Calu3 (cell line): ENCODE measurements at regions not wholly inside any gene's neighbourhood (a gene's known extent, or its start where the extent isn't known, plus 50 kb on each side); places are given as distances from the start of the nearest gene placed in this dataset.

ENCODE experiments used
- BruUV-seq: library from RNA; stranded (reverse); fragments of 400-500 nt; replicated peaks from 2 replicates; lab custom pipeline; 2021; lab: Mats Ljungman, UMichigan
- CTCF ChIA-PET: fragments of 300-600 bp; sonication (Branson Sonifier 250); formaldehyde crosslinking; loops from one replicate; lab custom pipeline; 2022; ENCODE audit warnings: antibody characterized with exemption; lab: Charles Lee
- DNase-seq: peaks from one replicate; pipeline ENCODE4 v3.0.0; 2022
- H3K27ac Mint-ChIP-seq: one replicate; pipeline ENCODE4 v1.8.0; 2022; ENCODE audit warnings: mixed read lengths; ENCODE audit not compliant: unreplicated experiment
- H3K27me3 Mint-ChIP-seq: one replicate; pipeline ENCODE4 v1.8.0; 2022; ENCODE audit warnings: mixed read lengths; ENCODE audit not compliant: unreplicated experiment
- H3K36me3 Mint-ChIP-seq: one replicate; pipeline ENCODE4 v1.8.0; 2022; ENCODE audit warnings: mild to moderate bottlenecking, moderate library complexity, mixed read lengths; ENCODE audit not compliant: insufficient read depth, unreplicated experiment
- H3K4me1 Mint-ChIP-seq: one replicate; pipeline ENCODE4 v1.8.0; 2022; ENCODE audit warnings: mild to moderate bottlenecking, low read depth, mixed read lengths; ENCODE audit not compliant: unreplicated experiment
- H3K4me3 Mint-ChIP-seq: one replicate; pipeline ENCODE4 v1.8.0; 2022; ENCODE audit warnings: mild to moderate bottlenecking, low read depth, moderate library complexity, mixed read lengths; ENCODE audit not compliant: unreplicated experiment
- H3K9me3 Mint-ChIP-seq: one replicate; pipeline ENCODE4 v1.8.0; 2022; ENCODE audit warnings: low read depth, mixed read lengths; ENCODE audit not compliant: unreplicated experiment
- intact Hi-C: fragments of 100-400 bp; cut with micrococcal nuclease; formaldehyde crosslinking; loops from one replicate; pipeline ENCODE4 v1.10.0; 2022; ENCODE audit not compliant: unreplicated experiment
- TF ChIP-seq, protein P1 (sequence below): fragments of 200-600 bp; IDR thresholded peaks from one replicate; pipeline ENCODE4 v1.8.0; 2022; ENCODE audit warnings: antibody characterized with exemption; ENCODE audit not compliant: unreplicated experiment

DNA sequence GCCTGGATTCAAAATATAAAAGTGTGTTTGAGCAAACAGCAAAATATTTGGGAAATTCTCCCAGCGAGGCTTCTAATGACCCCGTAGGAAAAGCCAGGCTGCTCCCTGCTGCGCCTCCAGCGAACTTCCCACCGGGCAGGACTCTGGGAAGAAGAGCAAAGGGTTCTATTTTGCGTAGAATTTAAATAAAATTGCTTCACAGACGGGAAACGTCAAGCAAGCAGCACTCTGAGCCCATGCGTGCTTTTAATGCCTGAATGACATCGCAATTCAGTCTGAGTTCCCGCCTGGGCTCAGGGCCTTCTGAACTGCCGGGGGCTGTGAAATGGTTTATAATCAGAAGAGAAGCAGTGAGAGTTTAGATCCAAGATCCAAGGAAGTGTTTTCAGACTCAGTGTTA is 775.1 kb downstream of the BRD1 start:
- no peak for DNase-seq
- Mint-ChIP-seq H3K4me1 (no peaks in the 10 kb centered on the region), H3K36me3 (no peaks in the 10 kb centered on the region), H3K27me3 (no peaks in the 10 kb centered on the region), H3K27ac (no peak overlapping the region), H3K4me3 (no peak overlapping the region), H3K9me3 (peaks cover 17% of the 10 kb centered on the region)
- intact Hi-C loops: no loop called here
- TF ChIP-seq, protein P1, sequence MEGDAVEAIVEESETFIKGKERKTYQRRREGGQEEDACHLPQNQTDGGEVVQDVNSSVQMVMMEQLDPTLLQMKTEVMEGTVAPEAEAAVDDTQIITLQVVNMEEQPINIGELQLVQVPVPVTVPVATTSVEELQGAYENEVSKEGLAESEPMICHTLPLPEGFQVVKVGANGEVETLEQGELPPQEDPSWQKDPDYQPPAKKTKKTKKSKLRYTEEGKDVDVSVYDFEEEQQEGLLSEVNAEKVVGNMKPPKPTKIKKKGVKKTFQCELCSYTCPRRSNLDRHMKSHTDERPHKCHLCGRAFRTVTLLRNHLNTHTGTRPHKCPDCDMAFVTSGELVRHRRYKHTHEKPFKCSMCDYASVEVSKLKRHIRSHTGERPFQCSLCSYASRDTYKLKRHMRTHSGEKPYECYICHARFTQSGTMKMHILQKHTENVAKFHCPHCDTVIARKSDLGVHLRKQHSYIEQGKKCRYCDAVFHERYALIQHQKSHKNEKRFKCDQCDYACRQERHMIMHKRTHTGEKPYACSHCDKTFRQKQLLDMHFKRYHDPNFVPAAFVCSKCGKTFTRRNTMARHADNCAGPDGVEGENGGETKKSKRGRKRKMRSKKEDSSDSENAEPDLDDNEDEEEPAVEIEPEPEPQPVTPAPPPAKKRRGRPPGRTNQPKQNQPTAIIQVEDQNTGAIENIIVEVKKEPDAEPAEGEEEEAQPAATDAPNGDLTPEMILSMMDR: no peak
- CTCF ChIA-PET: no interaction called here
- BruUV-seq: no TSS peak

DNA sequence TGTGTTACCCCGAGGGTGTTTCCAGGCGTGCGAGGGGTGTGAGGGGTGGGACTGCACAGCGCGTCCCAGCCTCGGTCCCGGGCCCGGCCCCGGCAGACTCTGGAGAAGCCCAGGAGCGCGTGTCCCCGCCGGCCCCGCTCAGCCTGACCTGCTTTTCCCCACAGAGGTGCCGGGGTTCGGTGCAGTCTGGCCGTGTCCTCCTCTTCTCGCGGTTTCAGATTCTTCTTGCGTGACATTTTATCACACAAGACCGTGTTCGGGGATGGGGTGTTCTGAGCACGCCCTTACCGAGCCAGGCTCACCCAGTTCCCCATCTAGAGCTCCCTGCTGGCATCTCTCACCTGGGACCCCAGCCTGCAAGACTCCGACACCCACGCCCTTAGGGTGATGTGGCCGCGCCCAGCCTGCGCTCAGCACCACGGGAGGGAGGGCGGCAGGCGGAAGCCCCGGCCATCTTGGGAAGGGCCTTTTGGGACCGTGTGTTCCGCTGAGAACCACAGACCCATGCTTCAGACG is 775.6 kb downstream of the BRD1 start:
- H3K27ac Mint-ChIP-seq: no peak overlapping the region
- TF ChIP-seq, protein P1: no peak
- no TSS peak for BruUV-seq

DNA sequence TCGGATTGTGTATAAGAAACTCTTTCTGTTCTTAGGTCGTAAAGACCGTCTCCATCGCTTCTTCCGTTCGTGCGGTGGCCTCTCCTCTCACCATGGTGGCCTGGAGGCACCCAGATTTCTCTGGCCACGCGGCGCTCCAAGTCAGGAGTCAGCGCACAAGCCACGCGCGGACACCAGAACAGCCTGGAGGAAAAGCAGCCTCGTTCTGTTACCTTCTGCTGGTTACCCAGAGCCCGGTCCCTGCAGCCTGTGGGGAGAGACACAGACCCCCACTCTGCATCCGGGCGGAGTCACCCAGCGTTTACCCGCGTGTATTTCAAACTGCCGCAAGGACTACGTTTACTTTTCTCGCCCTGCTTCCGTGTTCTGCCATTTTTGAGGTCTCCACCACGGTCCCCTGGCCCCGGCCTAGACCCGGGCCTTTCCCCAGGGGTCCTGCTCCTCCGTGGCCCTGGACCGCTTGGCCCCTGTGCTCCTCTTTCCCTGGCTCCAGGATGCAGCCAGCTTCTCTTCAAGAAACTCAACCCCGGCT is 776.1 kb downstream of the BRD1 start:
- TF ChIP-seq, protein P1: no peak
- no peaks in the 10 kb centered on the region for H3K36me3 Mint-ChIP-seq
- BruUV-seq: no TSS peak
- no peak for DNase-seq
- intact Hi-C loops: no loop called here
- H3K4me1 Mint-ChIP-seq: no peaks in the 10 kb centered on the region
- peaks cover 17% of the 10 kb centered on the region for H3K9me3 Mint-ChIP-seq
- no peak overlapping the region for H3K4me3 Mint-ChIP-seq
- no peak overlapping the region for H3K27ac Mint-ChIP-seq
- no peaks in the 10 kb centered on the region for H3K27me3 Mint-ChIP-seq
- CTCF ChIA-PET: no interaction called here

More for the DNA sequence above, 775.6 kb downstream of the BRD1 start:
- H3K27me3 Mint-ChIP-seq: no peaks in the 10 kb centered on the region
- no peaks in the 10 kb centered on the region for H3K36me3 Mint-ChIP-seq
- H3K9me3 Mint-ChIP-seq: peaks cover 17% of the 10 kb centered on the region
- H3K4me1 Mint-ChIP-seq: no peaks in the 10 kb centered on the region
- CTCF ChIA-PET: no interaction called here
- intact Hi-C loops: no loop called here
- no peak for DNase-seq
- no peak overlapping the region for H3K4me3 Mint-ChIP-seq

DNA sequence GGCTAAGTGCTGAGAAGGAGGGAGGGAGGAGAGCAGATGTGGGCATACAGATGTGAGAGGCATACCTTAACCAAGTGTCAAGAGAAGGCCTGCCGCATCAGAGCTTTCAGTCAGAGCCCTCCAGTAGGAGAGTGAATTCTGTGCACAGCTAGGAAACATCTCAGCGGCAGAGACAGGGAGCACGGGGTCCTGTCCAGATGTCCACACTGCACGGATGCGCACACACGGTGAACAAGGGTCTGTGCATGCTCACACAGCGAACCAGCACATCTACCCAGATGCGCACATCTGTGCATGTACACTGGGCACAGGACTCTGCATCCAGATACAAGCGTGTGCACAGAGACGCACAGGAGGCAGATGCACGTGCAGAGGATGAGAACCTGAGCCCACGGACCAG is 778.0 kb downstream of the BRD1 start:
- no peak for DNase-seq
- H3K27ac Mint-ChIP-seq: no peak overlapping the region
- TF ChIP-seq, protein P1: no peak
- CTCF ChIA-PET: no interaction called here
- peaks cover 16% of the 10 kb centered on the region for H3K9me3 Mint-ChIP-seq
- no peak overlapping the region for H3K4me3 Mint-ChIP-seq
- no peaks in the 10 kb centered on the region for H3K4me1 Mint-ChIP-seq
- intact Hi-C loops: no loop called here
- no peaks in the 10 kb centered on the region for H3K36me3 Mint-ChIP-seq
- BruUV-seq: no TSS peak
- H3K27me3 Mint-ChIP-seq: no peaks in the 10 kb centered on the region
